ENCODE measurements at regions not wholly inside any gene's neighbourhood (a gene's known extent, or its start where the extent isn't known, plus 50 kb on each side); places are given as distances from the start of the nearest gene placed in this dataset.

- ATAC-seq (no peak), DNase-seq (ENCODE audit: low spot score) (no peak)
- CTCF ChIA-PET = no interaction called here
Observed at GRCh38 chr10:85413570-85413969, 953.0 kb downstream of the GRID1 start.

GRCh38 chr10:85420501-85421191 is 945.9 kb downstream of the GRID1 start:
- Mint-ChIP-seq H3K9me3 (0 out of 2 replicates have a peak, but pooled peaks cover 6% of the 10 kb centered on the region), H3K27me3 (ENCODE audit: low read depth) (no peaks in the 10 kb centered on the region; the same call in 1 of the 2 replicates), H3K4me1 (peaks cover 23% of the 10 kb centered on the region), H3K36me3 (no peaks in the 10 kb centered on the region), H3K4me3 (no peak overlapping the region), H3K27ac (no peak overlapping the region)
- TF ChIP-seq MLX (CRISPR knock-in tag; IDR thresholded peaks at IDR 0.05) (no peak), MYBL2 (CRISPR knock-in tag; IDR thresholded peaks at IDR 0.05) (no peak), GRHL2 (CRISPR knock-in tag; IDR thresholded peaks at IDR 0.05; ENCODE audit: insufficient replicate concordance, severe bottlenecking) (no peak), E2F1 (CRISPR knock-in tag; IDR thresholded peaks at IDR 0.05) (no peak)
- TF ChIP-seq, protein P1, sequence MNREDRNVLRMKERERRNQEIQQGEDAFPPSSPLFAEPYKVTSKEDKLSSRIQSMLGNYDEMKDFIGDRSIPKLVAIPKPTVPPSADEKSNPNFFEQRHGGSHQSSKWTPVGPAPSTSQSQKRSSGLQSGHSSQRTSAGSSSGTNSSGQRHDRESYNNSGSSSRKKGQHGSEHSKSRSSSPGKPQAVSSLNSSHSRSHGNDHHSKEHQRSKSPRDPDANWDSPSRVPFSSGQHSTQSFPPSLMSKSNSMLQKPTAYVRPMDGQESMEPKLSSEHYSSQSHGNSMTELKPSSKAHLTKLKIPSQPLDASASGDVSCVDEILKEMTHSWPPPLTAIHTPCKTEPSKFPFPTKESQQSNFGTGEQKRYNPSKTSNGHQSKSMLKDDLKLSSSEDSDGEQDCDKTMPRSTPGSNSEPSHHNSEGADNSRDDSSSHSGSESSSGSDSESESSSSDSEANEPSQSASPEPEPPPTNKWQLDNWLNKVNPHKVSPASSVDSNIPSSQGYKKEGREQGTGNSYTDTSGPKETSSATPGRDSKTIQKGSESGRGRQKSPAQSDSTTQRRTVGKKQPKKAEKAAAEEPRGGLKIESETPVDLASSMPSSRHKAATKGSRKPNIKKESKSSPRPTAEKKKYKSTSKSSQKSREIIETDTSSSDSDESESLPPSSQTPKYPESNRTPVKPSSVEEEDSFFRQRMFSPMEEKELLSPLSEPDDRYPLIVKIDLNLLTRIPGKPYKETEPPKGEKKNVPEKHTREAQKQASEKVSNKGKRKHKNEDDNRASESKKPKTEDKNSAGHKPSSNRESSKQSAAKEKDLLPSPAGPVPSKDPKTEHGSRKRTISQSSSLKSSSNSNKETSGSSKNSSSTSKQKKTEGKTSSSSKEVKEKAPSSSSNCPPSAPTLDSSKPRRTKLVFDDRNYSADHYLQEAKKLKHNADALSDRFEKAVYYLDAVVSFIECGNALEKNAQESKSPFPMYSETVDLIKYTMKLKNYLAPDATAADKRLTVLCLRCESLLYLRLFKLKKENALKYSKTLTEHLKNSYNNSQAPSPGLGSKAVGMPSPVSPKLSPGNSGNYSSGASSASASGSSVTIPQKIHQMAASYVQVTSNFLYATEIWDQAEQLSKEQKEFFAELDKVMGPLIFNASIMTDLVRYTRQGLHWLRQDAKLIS (CRISPR knock-in tag; IDR thresholded peaks at IDR 0.05; ENCODE audit: borderline replicate concordance) = no peak
- POLR2A ChIA-PET = interaction anchor here (1.0 kb wide), 1 partner anchor 34 kb away, joined by 3 read pairs; no protein-coding TSS in a partner anchor
- ATAC-seq (peak; percentile 98), DNase-seq (ENCODE audit: low spot score) (peak; percentile 70)
- CTCF ChIA-PET = interaction anchor here (0.5 to 1.5 kb wide), 2 partner anchors 93 to 177 kb away, joined by 3 to 9 read pairs; no protein-coding TSS in a partner anchor

More at GRCh38 chr10:85413570-85413969, 953.0 kb downstream of the GRID1 start:
- no peak for TF ChIP-seq NFE2L1 (CRISPR knock-in tag; IDR thresholded peaks at IDR 0.05)
- TF ChIP-seq ZNF219 (CRISPR knock-in tag; IDR thresholded peaks at IDR 0.05; ENCODE audit: borderline replicate concordance) = no peak
- no peak for TF ChIP-seq ATF2 (CRISPR knock-in tag; IDR thresholded peaks at IDR 0.05; ENCODE audit: borderline replicate concordance, low read depth)
- no peak for TF ChIP-seq TEAD1 (CRISPR knock-in tag; IDR thresholded peaks at IDR 0.05)
- TF ChIP-seq, protein P2, sequence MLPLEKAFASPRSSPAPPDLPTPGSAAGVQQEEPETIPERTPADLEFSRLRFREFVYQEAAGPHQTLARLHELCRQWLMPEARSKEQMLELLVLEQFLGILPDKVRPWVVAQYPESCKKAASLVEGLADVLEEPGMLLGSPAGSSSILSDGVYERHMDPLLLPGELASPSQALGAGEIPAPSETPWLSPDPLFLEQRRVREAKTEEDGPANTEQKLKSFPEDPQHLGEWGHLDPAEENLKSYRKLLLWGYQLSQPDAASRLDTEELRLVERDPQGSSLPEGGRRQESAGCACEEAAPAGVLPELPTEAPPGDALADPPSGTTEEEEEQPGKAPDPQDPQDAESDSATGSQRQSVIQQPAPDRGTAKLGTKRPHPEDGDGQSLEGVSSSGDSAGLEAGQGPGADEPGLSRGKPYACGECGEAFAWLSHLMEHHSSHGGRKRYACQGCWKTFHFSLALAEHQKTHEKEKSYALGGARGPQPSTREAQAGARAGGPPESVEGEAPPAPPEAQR (CRISPR knock-in tag; IDR thresholded peaks at IDR 0.05) = no peak
- TF ChIP-seq E2F5 (CRISPR knock-in tag; IDR thresholded peaks at IDR 0.05) = no peak
- TF ChIP-seq FOXJ3 (CRISPR knock-in tag; IDR thresholded peaks at IDR 0.05; ENCODE audit: borderline replicate concordance) = no peak
- TF ChIP-seq CREM (CRISPR knock-in tag; IDR thresholded peaks at IDR 0.05) = no peak
- no peak for TF ChIP-seq ELF4 (CRISPR knock-in tag; IDR thresholded peaks at IDR 0.05; ENCODE audit: low read depth)
- TF ChIP-seq ZNF396 (CRISPR knock-in tag; IDR thresholded peaks at IDR 0.05; ENCODE audit: borderline replicate concordance) = no peak
- no peak for TF ChIP-seq CREB1 (CRISPR knock-in tag; IDR thresholded peaks at IDR 0.05)
- TF ChIP-seq NFATC4 (CRISPR knock-in tag; IDR thresholded peaks at IDR 0.05) = no peak
- no peak for TF ChIP-seq ATF1 (CRISPR knock-in tag; IDR thresholded peaks at IDR 0.05)
- TF ChIP-seq NR3C1 (CRISPR knock-in tag; conservative IDR thresholded peaks at IDR 0.05; ENCODE audit: low read depth) = no peak
- no peak for TF ChIP-seq NR2C2 (CRISPR knock-in tag; IDR thresholded peaks at IDR 0.05)
- peaks cover 10% of the 10 kb centered on the region for H3K4me1 Mint-ChIP-seq
- no peak overlapping the region for H3K27ac Mint-ChIP-seq
- peaks cover 34% of the 10 kb centered on the region for H3K9me3 Mint-ChIP-seq
- POLR2A ChIA-PET = no interaction called here
- H3K36me3 Mint-ChIP-seq = peaks cover 12% of the 10 kb centered on the region
- H3K4me3 Mint-ChIP-seq = no peak overlapping the region
- H3K27me3 Mint-ChIP-seq (ENCODE audit: low read depth) = peaks cover 10% of the 10 kb centered on the region

All from WTC11 (cell line).